H9 (cell line): ENCODE measurements at regions not wholly inside any gene's neighbourhood (a gene's known extent, or its start where the extent isn't known, plus 50 kb on each side); places are given as distances from the start of the nearest gene placed in this dataset.

Source experiments
- DNase-seq: peaks from one replicate; pipeline ENCODE4 v3.0.0-alpha.2; 2017
- H2AFZ ChIP-seq: one replicate; pipeline ENCODE4 v1.6.1; 2013; ENCODE audit warnings: mild to moderate bottlenecking, low read length, control low read depth, moderate library complexity
- H2AK5ac ChIP-seq: 2 replicates; pipeline ENCODE4 v1.6.1; 2013; ENCODE audit warnings: low read length, control low read depth, mixed read lengths; ENCODE audit not compliant: insufficient read length
- H2BK120ac ChIP-seq: one replicate; pipeline ENCODE4 v1.6.1; 2013; ENCODE audit warnings: low read depth, mild to moderate bottlenecking, low read length, control low read depth, inconsistent platforms; ENCODE audit not compliant: poor library complexity, severe bottlenecking
- H2BK12ac ChIP-seq: 2 replicates; pipeline ENCODE4 v1.6.1; 2013; ENCODE audit warnings: low read length, control low read depth, mixed read lengths, low read depth; ENCODE audit not compliant: insufficient read length
- H2BK15ac ChIP-seq: 2 replicates; pipeline ENCODE4 v1.6.1; 2013; ENCODE audit warnings: low read depth, low read length, control low read depth
- H2BK20ac ChIP-seq: one replicate; pipeline ENCODE4 v1.6.1; 2013; ENCODE audit warnings: low read depth, mild to moderate bottlenecking, low read length, control low read depth, inconsistent platforms; ENCODE audit not compliant: poor library complexity, severe bottlenecking
- H2BK5ac ChIP-seq: 2 replicates; pipeline ENCODE4 v1.6.1; 2013; ENCODE audit warnings: low read length, control low read depth, mixed read lengths; ENCODE audit not compliant: insufficient read length
- H3K14ac ChIP-seq: 2 replicates; pipeline ENCODE4 v1.6.1; 2013; ENCODE audit warnings: low read length, control low read depth; ENCODE audit not compliant: insufficient read depth
- H3K18ac ChIP-seq: 2 replicates; pipeline ENCODE4 v1.6.1; 2013; ENCODE audit warnings: low read depth, mild to moderate bottlenecking, mixed read lengths, low read length, control low read depth; ENCODE audit not compliant: insufficient read length
- H3K23ac ChIP-seq: 2 replicates; pipeline ENCODE4 v1.6.1; 2013; ENCODE audit warnings: low read length, control low read depth, mixed read lengths, low read depth; ENCODE audit not compliant: insufficient read length
- H3K23me2 ChIP-seq: 2 replicates; pipeline ENCODE4 v1.6.1; 2013; ENCODE audit warnings: low read depth, mild to moderate bottlenecking, mixed read lengths, low read length, control low read depth; ENCODE audit not compliant: insufficient read length, poor library complexity, severe bottlenecking
- H3K27ac ChIP-seq: 2 replicates; pipeline ENCODE4 v1.5.1; 2013; ENCODE audit warnings: low read length, control low read depth, mixed read lengths, low read depth; ENCODE audit not compliant: insufficient read length
- H3K27me3 ChIP-seq: 2 replicates; pipeline ENCODE4 v1.6.1; 2013; ENCODE audit warnings: low read length, control low read depth, inconsistent platforms; ENCODE audit not compliant: insufficient read depth
- H3K4ac ChIP-seq: 2 replicates; pipeline ENCODE4 v1.6.1; 2013; ENCODE audit warnings: low read depth, mild to moderate bottlenecking, control low read depth, inconsistent platforms, low read length, moderate library complexity
- H3K4me1 ChIP-seq: 2 replicates; pipeline ENCODE4 v1.6.1; 2013; ENCODE audit warnings: low read length, control low read depth, inconsistent platforms; ENCODE audit not compliant: insufficient read depth
- H3K4me2 ChIP-seq: 2 replicates; pipeline ENCODE4 v1.6.1; 2013; ENCODE audit warnings: low read length, control low read depth, mixed read lengths; ENCODE audit not compliant: insufficient read length, insufficient read depth
- H3K56ac ChIP-seq: 2 replicates; pipeline ENCODE4 v1.6.1; 2013; ENCODE audit warnings: low read depth, mild to moderate bottlenecking, mixed read lengths, low read length, control low read depth; ENCODE audit not compliant: insufficient read length
- H3K79me1 ChIP-seq: 2 replicates; pipeline ENCODE4 v1.6.1; 2013; ENCODE audit warnings: low read depth, mild to moderate bottlenecking, moderate library complexity, low read length, control low read depth, inconsistent platforms; ENCODE audit not compliant: insufficient read depth, poor library complexity, severe bottlenecking
- H3K79me2 ChIP-seq: 2 replicates; pipeline ENCODE4 v1.6.1; 2013; ENCODE audit warnings: low read length, control low read depth, inconsistent platforms; ENCODE audit not compliant: insufficient read depth
- H3K9ac ChIP-seq: 2 replicates; pipeline ENCODE4 v1.6.1; 2013; ENCODE audit warnings: low read length, control low read depth, mixed read lengths; ENCODE audit not compliant: insufficient read length; ENCODE audit errors: extremely low read depth
- H3K9me3 ChIP-seq: one replicate; pipeline ENCODE4 v1.6.1; 2013; ENCODE audit warnings: low read depth, low read length, inconsistent platforms; ENCODE audit not compliant: control insufficient read depth
- H3T11ph ChIP-seq: one replicate; pipeline ENCODE4 v1.6.1; 2013; ENCODE audit warnings: mild to moderate bottlenecking, low read length, control low read depth, inconsistent platforms
- H4K20me1 ChIP-seq: one replicate; pipeline ENCODE4 v1.6.1; 2013; ENCODE audit not compliant: control insufficient read depth, insufficient read length, insufficient read depth
- H4K5ac ChIP-seq: 2 replicates; pipeline ENCODE4 v1.6.1; 2013; ENCODE audit warnings: low read depth, mild to moderate bottlenecking, mixed read lengths, low read length, control low read depth; ENCODE audit not compliant: insufficient read length
- H4K8ac ChIP-seq: replicated peaks from 2 replicates; pipeline ENCODE4 v1.6.1; 2013; ENCODE audit warnings: low read length, control low read depth, mixed read lengths, low read depth; ENCODE audit not compliant: insufficient read length
- H4K91ac ChIP-seq: 2 replicates; pipeline ENCODE4 v1.6.1; 2013; ENCODE audit warnings: low read depth, mild to moderate bottlenecking, moderate library complexity, mixed read lengths, low read length, control low read depth; ENCODE audit not compliant: insufficient read length
- H3K27ac Mint-ChIP-seq, 3 experiments: 2 replicates in 2 of 3; 3 replicates in 1 of 3; pipeline ENCODE4 v1.8.0; 2020 to 2021; ENCODE audit warnings: mixed read lengths in 3 of 3, mild to moderate bottlenecking in 1 of 3, moderate library complexity in 1 of 3
- H3K27me3 Mint-ChIP-seq: 2 replicates; pipeline ENCODE4 v1.8.0; 2021; ENCODE audit warnings: low read depth, mild to moderate bottlenecking, moderate library complexity, mixed read lengths
- H3K36me3 Mint-ChIP-seq, 3 experiments: 2 replicates in 2 of 3; 3 replicates in 1 of 3; pipeline ENCODE4 v1.8.0; 2020 to 2021; ENCODE audit warnings: low read depth in 3 of 3, mixed read lengths in 3 of 3; ENCODE audit not compliant: insufficient read depth in 1 of 3
- H3K4me1 Mint-ChIP-seq, 2 experiments: 2 replicates each; pipeline ENCODE4 v1.8.0; 2020; ENCODE audit warnings: mixed read lengths in 2 of 2
- H3K4me3 Mint-ChIP-seq, 2 experiments: 2 replicates in 1 of 2; 3 replicates in 1 of 2; pipeline ENCODE4 v1.8.0; 2020 to 2021; ENCODE audit warnings: mild to moderate bottlenecking in 2 of 2, mixed read lengths in 2 of 2, moderate library complexity in 1 of 2
- H3K9me3 Mint-ChIP-seq, 2 experiments: 2 replicates in 1 of 2; 3 replicates in 1 of 2; pipeline ENCODE4 v1.8.0; 2020; ENCODE audit warnings: mild to moderate bottlenecking in 2 of 2, mixed read lengths in 2 of 2, moderate library complexity in 1 of 2
- WGBS: extraction: QIAGEN DNeasy Blood & Tissue Kit; methylation state at CpG from one replicate; pipeline ENCODE4 v1.1.7; 2013; ENCODE audit warnings: missing lambda C conversion rate, low lambda C conversion rate, mixed read lengths; ENCODE audit not compliant: insufficient read length; ENCODE audit errors: extremely low coverage; 5-methylcytosine and 5-hydroxymethylcytosine counted together
- TF ChIP-seq, protein P1 (sequence below): fragments of 200-600 bp; sonication (generic); conservative IDR thresholded peaks from 3 replicates; pipeline ENCODE4 v1.8.0; 2021; ENCODE audit warnings: antibody characterized with exemption, mild to moderate bottlenecking

DNA sequence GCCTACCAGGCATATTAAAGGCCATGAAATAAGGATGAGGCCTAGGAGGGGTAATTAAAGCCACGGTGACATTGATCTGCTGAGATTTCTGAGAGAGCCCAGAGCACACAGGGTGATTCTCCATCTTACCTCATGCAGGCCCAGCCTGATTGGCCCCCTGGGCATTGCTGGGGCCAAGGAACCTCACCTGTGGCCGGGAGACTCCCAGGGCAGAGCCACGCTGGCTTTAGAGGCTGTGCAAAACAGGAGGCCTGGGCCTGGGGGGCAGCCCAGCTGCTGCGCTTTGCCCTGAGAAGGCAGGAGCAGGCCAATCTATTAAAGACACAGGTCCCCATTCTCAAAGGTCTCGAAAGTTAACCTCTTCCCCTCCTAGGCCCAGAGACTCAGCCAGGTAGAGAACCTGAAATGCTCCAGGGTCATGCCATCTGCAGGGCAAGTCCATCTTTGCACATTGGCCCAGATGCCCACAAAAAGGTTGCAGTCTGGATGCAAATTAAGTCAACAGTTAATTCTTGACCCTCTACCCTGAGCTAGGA, 1099.7 kb downstream of the BCL11B start:
- no peak overlapping the region for H3K4ac ChIP-seq
- Mint-ChIP-seq H3K4me3 (no peak overlapping the region), H3K27ac (no peak overlapping the region), H3K36me3 (no peaks in the 10 kb centered on the region), H3K27me3 (peaks cover 6% of the 10 kb centered on the region; the same call in 1 of the 2 replicates), H3K9me3 (no peaks in the 10 kb centered on the region; a peak in 1 of 5 replicates), H3K4me1 (peaks cover 20 to 21% of the 10 kb centered on the region in 2 experiments)
- no peak overlapping the region for H3K23ac ChIP-seq
- no peak overlapping the region for H3K56ac ChIP-seq
- H2BK120ac ChIP-seq: no peak overlapping the region
- no CpG with 5 or more reads among the region's 5 CpGs for WGBS
- H2BK20ac ChIP-seq: no peak overlapping the region
- no peak overlapping the region for H3K18ac ChIP-seq
- DNase-seq: no peak
- no peak overlapping the region for H2BK5ac ChIP-seq
- H4K91ac ChIP-seq: no peak overlapping the region
- no peak overlapping the region for H2AK5ac ChIP-seq
- H3K9ac ChIP-seq: no peak overlapping the region
- H3K9me3 ChIP-seq: no peaks in the 10 kb centered on the region
- no peak overlapping the region for H3K14ac ChIP-seq
- H2BK12ac ChIP-seq: no peak overlapping the region
- no peaks in the 10 kb centered on the region for H3K79me2 ChIP-seq
- no peaks in the 10 kb centered on the region for H3K23me2 ChIP-seq
- H3K27ac ChIP-seq: no peak overlapping the region
- no peaks in the 10 kb centered on the region for H4K20me1 ChIP-seq
- no peaks in the 10 kb centered on the region for H3K4me1 ChIP-seq
- no peak overlapping the region for H3K4me2 ChIP-seq
- TF ChIP-seq, protein P1, sequence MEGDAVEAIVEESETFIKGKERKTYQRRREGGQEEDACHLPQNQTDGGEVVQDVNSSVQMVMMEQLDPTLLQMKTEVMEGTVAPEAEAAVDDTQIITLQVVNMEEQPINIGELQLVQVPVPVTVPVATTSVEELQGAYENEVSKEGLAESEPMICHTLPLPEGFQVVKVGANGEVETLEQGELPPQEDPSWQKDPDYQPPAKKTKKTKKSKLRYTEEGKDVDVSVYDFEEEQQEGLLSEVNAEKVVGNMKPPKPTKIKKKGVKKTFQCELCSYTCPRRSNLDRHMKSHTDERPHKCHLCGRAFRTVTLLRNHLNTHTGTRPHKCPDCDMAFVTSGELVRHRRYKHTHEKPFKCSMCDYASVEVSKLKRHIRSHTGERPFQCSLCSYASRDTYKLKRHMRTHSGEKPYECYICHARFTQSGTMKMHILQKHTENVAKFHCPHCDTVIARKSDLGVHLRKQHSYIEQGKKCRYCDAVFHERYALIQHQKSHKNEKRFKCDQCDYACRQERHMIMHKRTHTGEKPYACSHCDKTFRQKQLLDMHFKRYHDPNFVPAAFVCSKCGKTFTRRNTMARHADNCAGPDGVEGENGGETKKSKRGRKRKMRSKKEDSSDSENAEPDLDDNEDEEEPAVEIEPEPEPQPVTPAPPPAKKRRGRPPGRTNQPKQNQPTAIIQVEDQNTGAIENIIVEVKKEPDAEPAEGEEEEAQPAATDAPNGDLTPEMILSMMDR: no peak
- H3T11ph ChIP-seq: no peak overlapping the region
- H3K79me1 ChIP-seq: no peaks in the 10 kb centered on the region
- no peak overlapping the region for H2BK15ac ChIP-seq
- H4K5ac ChIP-seq: no peak overlapping the region
- H4K8ac ChIP-seq: no peak overlapping the region
- no peaks in the 10 kb centered on the region for H3K27me3 ChIP-seq
- H2AFZ ChIP-seq: no peak overlapping the region
